Right cardiac atrium (tissue), 5 donors: ENCODE measurements at regions not wholly inside any gene's neighbourhood (a gene's known extent, or its start where the extent isn't known, plus 50 kb on each side); places are given as distances from the start of the nearest gene placed in this dataset.
A peak's percentile ranks its signal among the peaks of the same experiment; 100 is the strongest.
"Not testable (repeated sequence)": the region's sequence is repeated elsewhere in the genome, so short reads cannot be mapped to it uniquely, and the experiment has no call there.

Experiments
- ATAC-seq, 2 donors: fragments of 200-7000 bp; cut with Tn5 transposase; one replicate each; pipeline versions ENCODE4 v1.8.0 to v1.9.1; 2020; ENCODE audit warnings: moderate library complexity in 2 of 2, mild to moderate bottlenecking in 1 of 2
- DNase-seq, 3 donors: peaks; one replicate each; pipeline ENCODE4 v3.0.0-alpha.2; 2020
- H3K27ac ChIP-seq: one replicate; pipeline ENCODE4 v1.5.1; 2013; ENCODE audit warnings: mild to moderate bottlenecking, low read length, control low read depth, moderate library complexity
- H3K27me3 ChIP-seq: one replicate; pipeline ENCODE4 v1.6.1; 2013; ENCODE audit not compliant: control insufficient read depth, insufficient read depth
- H3K4me1 ChIP-seq: one replicate; pipeline ENCODE4 v1.6.1; 2013; ENCODE audit warnings: low read length; ENCODE audit not compliant: control insufficient read depth, insufficient read depth
- H3K4me3 ChIP-seq: one replicate; pipeline ENCODE4 v1.5.1; 2013; ENCODE audit warnings: low read length, control low read depth
- H3K9me3 ChIP-seq: one replicate; pipeline ENCODE4 v1.6.1; 2013; ENCODE audit warnings: low read length; ENCODE audit not compliant: control insufficient read depth
- WGBS: extraction: QIAGEN DNeasy Blood & Tissue Kit; methylation state at CpG from one replicate; pipeline ENCODE4 v1.1.7; 2013; 5-methylcytosine and 5-hydroxymethylcytosine counted together
- intact Hi-C, 4 donors: fragments of 100-400 bp; cut with DNase I; formaldehyde crosslinking; loops; one replicate each; pipeline versions ENCODE4 v1.11.0 to v1.14.0; 2022 to 2023
- microRNA-seq, 2 donors: library from miRNA; unstranded; fragments of <30 nt; microRNA quantifications; one replicate each; pipeline ENCODE4 v1.2.0, GENCODE V29; 2020 to 2021
- donor health status: healthy with polysubstance abuse.
- donor health status: DM: no; HTN: yes; CAD: no.
- donor health status: DM: no; HTN: no; CAD: no.
- donor health status: DM: no; HTN: yes; CAD: no; lungs with severe emphysema.
- donor health status: DM: yes; HTN: yes; CAD: no.

GRCh38 chr4:112082954-112083586 lies 62.2 kb upstream of the FAM241A start:
- H3K27ac ChIP-seq, result no peak overlapping the region
- ATAC-seq, result peak in 1 of 2 donors; percentile 67
- H3K27me3 ChIP-seq, result no peaks in the 10 kb centered on the region
- H3K4me1 ChIP-seq, result no peaks in the 10 kb centered on the region
- intact Hi-C loops, result no loop called here
- no peak for DNase-seq
- H3K4me3 ChIP-seq, result no peak overlapping the region
- WGBS, result 69% methylated on average over 2 of the region's 2 CpGs
- H3K9me3 ChIP-seq, result no peaks in the 10 kb centered on the region

DNA sequence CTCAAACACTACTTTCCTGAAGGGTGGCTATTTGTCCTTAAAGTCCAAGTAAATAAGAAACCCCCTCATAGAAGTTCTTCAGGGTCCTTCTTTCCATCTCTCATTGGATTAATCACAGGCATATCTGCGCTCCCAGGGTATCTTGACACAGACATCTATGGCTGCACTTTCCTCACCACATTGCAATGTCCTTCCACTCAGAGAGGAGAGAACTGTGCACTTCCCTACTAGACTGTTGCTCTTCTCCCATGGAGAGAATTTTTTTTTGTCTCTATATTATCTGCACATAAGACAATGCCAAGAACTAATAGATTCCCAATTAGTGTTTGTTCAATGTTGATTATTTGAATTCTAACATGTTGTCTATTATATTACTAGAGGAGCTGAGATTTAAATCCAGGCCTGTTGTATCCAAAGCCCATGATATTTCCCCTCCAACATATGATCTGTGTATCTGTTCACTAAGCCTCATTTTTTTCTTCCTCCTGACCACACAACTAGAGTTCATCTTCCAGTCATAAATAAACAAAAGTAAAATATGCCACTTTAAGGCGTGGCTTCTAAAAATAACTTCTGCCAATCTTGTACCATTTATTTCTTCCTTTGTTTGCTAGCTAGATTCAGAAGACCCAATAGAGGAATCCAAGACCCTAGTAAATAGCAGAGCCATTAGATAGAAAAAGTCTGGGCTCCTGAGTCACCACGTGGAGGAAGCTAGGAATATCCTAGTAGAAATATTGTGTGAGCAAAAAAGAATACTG lies 61.5 kb upstream of the FAM241A start:
- intact Hi-C loops, result no loop called here
- ATAC-seq (peak in 1 of 2 donors; percentile 25), DNase-seq (no peak)
- H3K4me1 ChIP-seq, result no peaks in the 10 kb centered on the region
- WGBS, result 71% methylated on average over 3 of the region's 3 CpGs
- H3K4me3 ChIP-seq, result no peak overlapping the region
- H3K27ac ChIP-seq, result peak overlapping the region; percentile 58
- no peaks in the 10 kb centered on the region for H3K9me3 ChIP-seq
- H3K27me3 ChIP-seq, result no peaks in the 10 kb centered on the region

GRCh38 chr4:112085156-112086035 lies 59.9 kb upstream of the FAM241A start:
- no peak for DNase-seq
- Histone ChIP-seq H3K27ac (no peak overlapping the region), H3K4me1 (no peaks in the 10 kb centered on the region), H3K9me3 (no peaks in the 10 kb centered on the region), H3K27me3 (no peaks in the 10 kb centered on the region), H3K4me3 (no peak overlapping the region)
- intact Hi-C loops, result no loop called here
- WGBS, result 69% methylated on average over 6 of the region's 6 CpGs
- ATAC-seq, result no peak

DNA sequence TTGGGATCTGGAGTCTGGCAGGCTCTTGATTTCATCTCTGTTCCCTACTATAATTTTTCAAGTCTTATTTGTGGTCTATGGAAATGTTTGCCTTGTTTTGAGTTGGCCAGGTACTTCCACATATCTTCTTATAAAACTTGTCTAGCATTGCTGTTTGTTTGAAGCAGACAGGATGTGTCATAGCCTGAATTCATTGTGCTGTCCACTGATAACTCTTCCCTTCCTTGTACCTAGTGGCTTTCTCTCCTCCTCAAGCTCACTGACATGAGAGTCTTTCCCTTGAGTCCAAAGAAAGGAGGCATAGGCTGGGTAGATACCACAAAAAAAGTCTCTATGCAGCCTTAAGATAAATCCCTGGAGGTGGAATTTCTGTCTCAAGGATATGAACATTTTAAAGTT lies 59.2 kb upstream of the FAM241A start:
- no peaks in the 10 kb centered on the region for H3K4me1 ChIP-seq
- no peak for DNase-seq
- H3K27ac ChIP-seq, result no peak overlapping the region
- intact Hi-C loops, result no loop called here
- H3K27me3 ChIP-seq, result no peaks in the 10 kb centered on the region
- H3K9me3 ChIP-seq, result no peaks in the 10 kb centered on the region
- H3K4me3 ChIP-seq, result no peak overlapping the region
- no peak for ATAC-seq

- H3K4me3 ChIP-seq, H3K9me3 ChIP-seq, intact Hi-C loops, H3K4me1 ChIP-seq, ATAC-seq, DNase-seq, H3K27me3 ChIP-seq, H3K27ac ChIP-seq: not testable (repeated sequence)
- WGBS, result 88% methylated on average over 17 of the region's 17 CpGs
Observed at GRCh38 chr4:112086661-112087060, 58.6 kb upstream of the FAM241A start.

DNA sequence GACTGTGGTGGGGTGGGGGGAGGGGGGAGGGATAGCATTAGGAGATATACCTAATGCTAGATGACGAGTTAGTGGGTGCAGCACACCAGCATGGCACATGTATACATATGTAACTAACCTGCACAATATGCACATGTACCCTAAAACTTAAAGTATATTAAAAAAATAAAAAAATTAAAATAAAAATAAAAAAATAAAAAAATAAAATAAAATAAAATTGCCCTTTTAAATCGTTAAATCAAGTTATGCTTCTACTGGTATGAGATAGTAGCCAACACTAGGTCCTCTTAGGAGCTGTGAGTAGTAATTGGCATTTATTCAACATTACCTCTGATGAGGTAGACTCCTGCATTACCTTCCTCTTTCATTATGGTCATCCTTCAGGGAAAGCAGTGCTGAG lies 52.9 kb upstream of the FAM241A start:
- DNase-seq, H3K4me1 ChIP-seq, H3K27me3 ChIP-seq, intact Hi-C loops, H3K4me3 ChIP-seq, H3K27ac ChIP-seq, ATAC-seq, H3K9me3 ChIP-seq: not testable (repeated sequence)
- 90% methylated on average over 1 of the region's 2 CpGs for WGBS

- no peaks in the 10 kb centered on the region for H3K9me3 ChIP-seq
Observed at GRCh38 chr4:112093636-112094202, 51.5 kb upstream of the FAM241A start.

DNA sequence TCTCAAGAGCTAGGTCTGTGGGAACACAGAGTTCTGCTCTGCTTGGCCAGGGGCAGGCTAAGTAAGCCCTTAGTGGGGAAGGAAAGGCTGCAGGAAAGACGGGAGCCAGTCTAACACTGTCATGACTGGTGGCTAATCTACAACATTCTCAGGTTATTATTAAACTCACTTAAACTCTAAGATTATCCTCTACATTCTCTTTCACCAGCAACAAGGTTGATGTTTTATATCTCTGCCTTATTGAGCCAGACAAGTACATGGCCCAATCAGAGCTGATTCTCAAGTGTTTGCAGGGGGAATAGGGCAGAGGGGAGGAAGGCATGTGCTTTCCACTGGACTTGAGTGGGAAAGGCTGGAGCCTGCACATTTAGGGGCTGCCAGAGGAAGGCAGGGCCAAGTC lies 50.9 kb upstream of the FAM241A start:
- no peak for DNase-seq
- intact Hi-C loops, result no loop called here
- H3K27me3 ChIP-seq, result no peaks in the 10 kb centered on the region
- no peak for ATAC-seq
- H3K27ac ChIP-seq, result no peak overlapping the region
- H3K9me3 ChIP-seq, result no peaks in the 10 kb centered on the region
- no peaks in the 10 kb centered on the region for H3K4me1 ChIP-seq
- no peak overlapping the region for H3K4me3 ChIP-seq
- WGBS, result 35% methylated on average over 1 of the region's 1 CpG

More at GRCh38 chr4:112093636-112094202, 51.5 kb upstream of the FAM241A start:
- Histone ChIP-seq H3K27ac (no peak overlapping the region), H3K4me1 (no peaks in the 10 kb centered on the region), H3K27me3 (no peaks in the 10 kb centered on the region), H3K4me3 (no peak overlapping the region)
- ATAC-seq, result no peak
- no peak for DNase-seq
- intact Hi-C loops, result no loop called here
- 95% methylated on average over 3 of the region's 3 CpGs for WGBS

Small RNAs in the stretch of these regions (microRNA-seq; reads per million reads assigned to microRNA genes)
- gene MIR297, result 0 reads per million in 2 donors
